Left ventricle myocardium inferior (tissue), 1 donor: ENCODE measurements at regions not wholly inside any gene's neighbourhood (a gene's known extent, or its start where the extent isn't known, plus 50 kb on each side); places are given as distances from the start of the nearest gene placed in this dataset.

Experiments used
- DNase-seq: peaks from one replicate; pipeline ENCODE4 v3.0.0-alpha.2; 2020
- H3K27ac ChIP-seq: fragments of 200-600 bp; replicated peaks from 2 replicates; pipeline ENCODE4 v1.8.0; 2021
- H3K27me3 ChIP-seq: fragments of 200-600 bp; 2 replicates; pipeline ENCODE4 v1.8.0; 2021; ENCODE audit warnings: low read depth
- H3K36me3 ChIP-seq: fragments of 200-600 bp; 2 replicates; pipeline ENCODE4 v1.8.0; 2021
- H3K4me1 ChIP-seq: fragments of 200-600 bp; 2 replicates; pipeline ENCODE4 v1.8.0; 2021
- H3K4me3 ChIP-seq: fragments of 200-600 bp; 2 replicates; pipeline ENCODE4 v1.8.0; 2021; ENCODE audit warnings: mild to moderate bottlenecking, moderate library complexity
- H3K9me3 ChIP-seq: fragments of 200-600 bp; replicated peaks from 2 replicates; pipeline ENCODE4 v1.8.0; 2021
- CTCF ChIP-seq: fragments of 200-600 bp; IDR thresholded peaks from 2 replicates; pipeline ENCODE4 v1.8.0; 2021; ENCODE audit warnings: antibody characterized with exemption, mild to moderate bottlenecking, borderline replicate concordance
- intact Hi-C: fragments of 100-400 bp; cut with micrococcal nuclease; formaldehyde crosslinking; loops from one replicate; pipeline ENCODE4 v1.11.0; 2022
- donor health status: DM: no; HTN: yes; CAD: no; lungs with severe emphysema.

DNA sequence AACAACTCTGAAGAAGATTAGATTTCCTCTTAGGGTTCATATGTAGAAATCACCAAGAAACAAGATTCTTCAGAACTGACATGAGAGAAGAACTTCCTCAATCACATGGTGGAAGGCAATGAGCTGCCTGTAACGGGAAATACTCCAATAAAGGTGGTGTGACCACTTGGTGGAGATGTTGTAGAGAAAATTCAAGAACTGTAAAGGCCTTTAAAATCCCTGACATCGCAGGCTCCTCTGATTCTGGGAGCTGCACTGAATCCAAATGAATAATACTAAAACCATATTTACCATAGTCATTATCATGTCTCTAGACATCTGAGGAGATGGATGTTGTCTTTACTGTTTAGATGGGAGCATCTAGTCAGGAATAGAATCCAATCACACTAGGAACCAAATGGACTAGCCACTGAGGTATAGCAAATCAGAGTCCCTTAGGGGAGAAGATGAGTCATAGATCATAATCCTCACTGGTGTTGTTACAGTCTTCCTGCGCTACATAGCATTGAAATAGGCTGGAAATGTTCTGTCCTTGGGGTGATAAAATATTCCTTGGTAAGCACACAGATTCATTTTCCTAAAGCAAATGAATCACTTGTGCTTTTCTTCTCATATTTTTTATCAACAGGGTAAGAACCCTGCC, 321.6 kb upstream of the TENM4 start:
- intact Hi-C loops, result no loop called here
- peak; percentile 43 for TF ChIP-seq CTCF

DNA sequence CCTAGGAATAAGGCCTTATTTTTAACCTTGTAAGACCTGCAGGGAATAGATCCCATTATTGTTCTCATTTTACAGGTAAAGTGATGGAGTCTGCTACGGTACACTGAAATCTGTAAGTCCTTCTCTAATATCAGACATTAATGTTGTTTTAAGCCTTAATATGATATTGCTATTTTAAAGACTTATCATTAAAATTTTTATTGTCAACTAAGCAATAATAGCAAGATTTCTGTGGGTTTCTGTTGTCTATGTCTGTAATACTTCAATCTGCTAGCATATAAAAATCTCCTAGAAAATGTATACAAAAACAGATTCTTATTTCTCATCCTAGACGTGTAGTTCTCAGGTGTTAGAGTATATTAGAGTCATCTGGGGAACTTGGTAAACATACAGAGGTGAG, 317.5 kb upstream of the TENM4 start:
- Histone ChIP-seq H3K4me1 (no peaks in the 10 kb centered on the region), H3K36me3 (no peaks in the 10 kb centered on the region), H3K27ac (no peak overlapping the region), H3K27me3 (no peaks in the 10 kb centered on the region), H3K9me3 (no peaks in the 10 kb centered on the region), H3K4me3 (no peak overlapping the region)
- DNase-seq, result no peak
- intact Hi-C loops, result no loop called here
- no peak for TF ChIP-seq CTCF

More for the DNA sequence above, 321.6 kb upstream of the TENM4 start:
- no peak overlapping the region for H3K27ac ChIP-seq
- no peak overlapping the region for H3K4me3 ChIP-seq
- no peaks in the 10 kb centered on the region for H3K4me1 ChIP-seq
- no peaks in the 10 kb centered on the region for H3K9me3 ChIP-seq
- H3K27me3 ChIP-seq, result no peaks in the 10 kb centered on the region
- DNase-seq, result no peak
- H3K36me3 ChIP-seq, result no peaks in the 10 kb centered on the region

DNA sequence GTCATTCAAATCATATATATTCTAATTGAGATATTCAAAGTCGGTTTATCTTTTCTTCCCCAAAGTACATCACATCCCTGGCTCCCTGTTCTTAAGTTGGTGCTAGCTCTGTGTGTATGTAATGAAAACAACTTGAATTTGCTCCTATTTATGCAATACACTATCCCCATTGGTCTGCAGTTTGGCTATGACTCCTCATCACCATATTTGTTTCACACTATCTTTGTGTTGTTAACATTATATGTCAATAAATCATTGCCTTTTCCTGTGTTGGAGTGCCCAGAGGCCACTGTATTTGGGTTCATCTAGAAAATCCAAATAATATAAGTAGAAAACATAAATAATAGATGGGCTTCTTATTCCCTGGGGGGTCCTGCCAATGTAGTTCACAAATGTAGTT, 306.6 kb upstream of the TENM4 start:
- Histone ChIP-seq H3K9me3 (no peaks in the 10 kb centered on the region), H3K4me3 (no peak overlapping the region), H3K27ac (no peak overlapping the region), H3K36me3 (no peaks in the 10 kb centered on the region), H3K27me3 (no peaks in the 10 kb centered on the region), H3K4me1 (no peaks in the 10 kb centered on the region)
- TF ChIP-seq CTCF, result no peak
- DNase-seq, result no peak
- intact Hi-C loops, result no loop called here

- no peak overlapping the region for H3K4me3 ChIP-seq
- no peaks in the 10 kb centered on the region for H3K9me3 ChIP-seq
- DNase-seq, result no peak
- no peak overlapping the region for H3K27ac ChIP-seq
- H3K27me3 ChIP-seq, result no peaks in the 10 kb centered on the region
- intact Hi-C loops, result no loop called here
- no peaks in the 10 kb centered on the region for H3K4me1 ChIP-seq
- H3K36me3 ChIP-seq, result no peaks in the 10 kb centered on the region
- no peak for TF ChIP-seq CTCF
Measured at GRCh38 chr11:79744941-79745340, 304.1 kb upstream of the TENM4 start.

DNA sequence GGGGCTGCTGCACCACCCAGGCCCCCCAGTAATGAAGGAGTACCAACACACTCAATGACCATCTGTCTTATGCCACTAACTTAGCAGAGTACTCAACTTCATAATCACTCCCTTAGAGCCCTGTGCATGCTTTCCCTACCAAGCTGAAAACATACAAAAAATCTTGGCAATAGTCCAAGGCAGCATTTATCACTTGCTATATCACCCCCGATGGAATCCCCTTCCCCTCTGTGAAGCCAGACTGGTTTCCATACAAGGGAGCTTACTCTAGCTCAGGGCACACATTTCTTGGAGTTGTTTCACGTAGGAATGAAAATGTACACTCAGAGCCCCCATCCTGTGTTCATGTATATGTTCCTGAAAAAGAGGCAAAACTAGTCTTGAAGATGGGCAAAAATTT, 301.3 kb upstream of the TENM4 start:
- no peak overlapping the region for H3K4me3 ChIP-seq
- TF ChIP-seq CTCF, result no peak
- no peaks in the 10 kb centered on the region for H3K9me3 ChIP-seq
- H3K36me3 ChIP-seq, result no peaks in the 10 kb centered on the region
- H3K27me3 ChIP-seq, result no peaks in the 10 kb centered on the region
- intact Hi-C loops, result no loop called here
- H3K4me1 ChIP-seq, result no peaks in the 10 kb centered on the region
- DNase-seq, result no peak
- no peak overlapping the region for H3K27ac ChIP-seq
